CD4-positive, alpha-beta T cell treated with Interleukin-4 for 1 hour (primary cell): ENCODE measurements at regions not wholly inside any gene's neighbourhood (a gene's known extent, or its start where the extent isn't known, plus 50 kb on each side); places are given as distances from the start of the nearest gene placed in this dataset.

Experiments used
- DNase-seq, 2 donors: peaks; one replicate each; pipeline ENCODE4 v3.0.0-alpha.2; 2020 to 2022

- no peak for DNase-seq
These were observed 86.1 kb upstream of the CNOT2 start for GRCh38 chr12:70157099-70157498.

GRCh38 chr12:70165450-70165849 lies 77.8 kb upstream of the CNOT2 start:
- DNase-seq = no peak

- no peak for DNase-seq
These were observed 66.9 kb upstream of the CNOT2 start for GRCh38 chr12:70176290-70176689.

GRCh38 chr12:70177631-70178030 lies 65.6 kb upstream of the CNOT2 start:
- DNase-seq = no peak

GRCh38 chr12:70178038-70178437 lies 65.2 kb upstream of the CNOT2 start:
- DNase-seq = no peak

DNA sequence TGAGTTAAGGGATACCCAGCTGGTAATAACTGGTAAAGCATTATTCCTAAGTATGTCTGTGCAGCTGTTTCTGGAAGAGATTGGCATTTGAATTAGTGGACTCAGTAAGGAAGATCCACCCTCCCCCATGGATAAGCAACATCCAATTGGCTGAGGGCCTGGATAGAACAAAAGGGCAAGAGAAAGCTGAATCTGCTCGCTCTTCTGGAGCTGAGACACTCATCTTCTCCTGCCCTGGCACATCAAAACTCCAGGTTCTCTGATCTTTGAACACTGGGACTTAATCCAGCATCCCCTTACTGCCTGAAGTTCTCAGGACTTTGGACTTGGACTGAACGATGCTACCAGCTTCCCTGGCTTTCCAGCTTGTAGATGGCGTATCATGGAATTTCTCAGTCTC lies 63.1 kb upstream of the CNOT2 start:
- no peak for DNase-seq

GRCh38 chr12:70185301-70185700 lies 57.9 kb upstream of the CNOT2 start:
- DNase-seq = no peak

DNA sequence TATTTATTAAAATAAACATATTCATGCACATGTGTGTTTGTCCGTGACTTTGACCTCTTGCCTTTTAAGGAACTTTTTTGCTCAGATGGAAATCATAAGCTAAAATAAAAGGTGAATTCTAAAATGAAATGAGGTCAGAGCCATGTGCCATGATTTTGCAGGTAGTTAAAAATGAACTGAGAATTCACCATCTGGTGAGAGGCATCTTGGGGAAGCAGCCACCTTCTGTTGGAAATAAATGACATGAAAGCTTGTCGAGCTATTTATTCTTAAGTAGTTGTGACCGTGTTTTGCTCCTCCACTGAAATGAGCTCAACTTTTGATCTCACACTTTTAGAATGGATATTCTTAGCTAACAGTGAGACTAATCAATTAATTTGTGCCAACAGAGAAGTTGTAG lies 56.8 kb upstream of the CNOT2 start:
- no peak for DNase-seq

DNA sequence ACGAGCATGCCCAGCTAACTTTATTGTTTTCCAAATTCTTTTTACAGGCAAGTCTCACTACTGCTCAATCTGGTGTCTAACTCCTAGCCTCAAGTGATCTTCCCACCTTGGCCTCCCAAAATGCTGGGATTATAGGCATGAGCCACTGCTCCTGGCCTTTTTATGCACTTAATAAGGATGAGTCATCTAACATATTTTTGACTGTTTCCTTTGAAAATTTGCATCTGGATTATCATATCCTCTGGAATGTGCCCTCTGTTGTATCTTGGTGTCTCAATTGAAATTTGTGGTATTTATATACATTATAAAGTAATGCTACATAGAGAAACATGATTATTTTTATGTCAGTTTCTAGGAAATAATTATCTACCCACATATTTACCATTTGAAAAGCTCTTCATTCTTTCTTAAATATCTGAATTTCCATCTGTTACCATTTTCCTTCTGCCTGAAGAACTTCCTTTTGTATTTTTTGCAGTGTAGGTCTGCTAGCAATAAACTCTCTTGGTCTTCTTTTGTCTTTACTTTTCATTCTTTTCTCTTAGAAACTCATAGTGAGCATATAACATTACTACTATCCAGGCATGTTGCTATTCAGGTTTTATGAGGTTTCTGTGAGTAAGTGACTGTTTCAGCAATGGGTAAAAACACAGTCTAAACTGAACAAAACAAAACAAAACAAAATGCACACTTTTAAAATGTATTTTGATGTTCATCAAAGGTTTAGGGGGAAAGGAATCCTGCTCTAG lies 52.8 kb upstream of the CNOT2 start:
- DNase-seq = no peak
